HG02981 (cell line): ENCODE measurements at regions not wholly inside any gene's neighbourhood (a gene's known extent, or its start where the extent isn't known, plus 50 kb on each side); places are given as distances from the start of the nearest gene placed in this dataset.
"Not testable (repeated sequence)": the region's sequence is repeated elsewhere in the genome, so short reads cannot be mapped to it uniquely, and the experiment has no call there.

Experiments
- ATAC-seq: cut with Tn5 transposase; IDR thresholded peaks from one replicate; pipeline ENCODE4 v1.9.1; 2021; ENCODE audit warnings: mild to moderate bottlenecking, moderate library complexity; ENCODE audit not compliant: unreplicated experiment

DNA sequence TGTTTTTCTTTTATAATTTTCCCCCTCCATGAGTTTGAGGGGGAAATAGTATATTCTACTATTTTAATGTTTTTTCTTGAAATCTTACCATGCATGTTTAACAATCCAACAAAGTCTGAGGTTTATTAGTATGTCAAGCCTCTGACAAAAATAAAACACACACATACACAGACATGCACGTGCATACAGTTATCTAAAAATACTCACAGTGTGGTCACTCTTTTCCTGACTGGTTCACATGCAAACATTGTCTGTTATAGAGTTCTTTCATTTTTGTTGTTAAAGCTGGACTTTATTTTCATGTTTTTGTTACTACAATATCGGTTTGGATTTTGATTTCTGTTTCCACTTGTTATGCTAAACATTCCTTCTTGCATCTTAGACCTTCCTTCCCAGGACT is 236.6 kb downstream of the MFSD1 start:
- ATAC-seq, result no peak

DNA sequence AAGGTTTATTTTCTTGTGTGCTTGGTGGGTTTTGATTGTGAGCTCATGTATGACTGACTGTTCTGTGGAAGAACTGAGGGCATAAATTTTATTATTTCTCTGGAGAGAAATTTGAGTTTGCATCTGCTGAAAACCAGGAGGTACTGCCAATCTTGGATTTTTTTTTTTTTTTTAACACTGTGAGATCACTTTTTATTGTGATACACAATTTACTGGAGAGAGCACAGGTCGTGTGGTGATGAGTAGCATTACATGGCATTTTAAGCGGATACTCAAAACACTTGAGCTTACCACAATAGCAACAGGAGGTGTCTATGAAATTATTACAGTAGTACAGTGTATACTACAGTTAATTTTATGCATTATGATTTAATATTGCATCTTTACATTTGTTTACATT is 237.4 kb downstream of the MFSD1 start:
- no peak for ATAC-seq

DNA sequence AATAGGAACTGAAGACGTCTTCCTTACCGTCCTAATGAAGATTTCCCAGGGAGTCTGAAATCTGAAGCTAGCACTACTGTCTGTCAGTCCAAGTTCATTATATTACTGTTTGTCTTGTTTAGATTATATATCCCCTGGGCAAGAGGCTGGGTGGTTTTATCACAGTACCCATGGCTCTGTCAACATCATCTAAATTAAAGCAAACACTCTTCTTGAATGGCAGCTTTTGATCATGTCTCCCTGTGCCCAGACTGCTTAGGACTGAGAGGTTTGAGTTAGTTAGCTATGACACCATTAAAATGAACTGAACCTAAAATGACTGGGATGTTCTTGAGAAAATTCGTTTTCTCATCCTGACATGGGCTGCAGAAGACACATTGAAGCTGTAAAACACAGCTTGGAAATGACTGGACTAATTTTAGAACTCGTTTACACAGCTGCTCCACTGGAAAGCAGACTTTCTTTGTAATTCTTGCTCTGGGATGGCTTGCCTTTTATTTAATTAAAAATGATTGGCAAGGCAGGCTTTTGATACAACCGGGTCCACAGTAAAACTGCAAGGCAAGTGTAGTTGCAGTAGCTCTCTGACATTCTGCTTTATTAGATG is 243.5 kb downstream of the MFSD1 start:
- no peak for ATAC-seq

DNA sequence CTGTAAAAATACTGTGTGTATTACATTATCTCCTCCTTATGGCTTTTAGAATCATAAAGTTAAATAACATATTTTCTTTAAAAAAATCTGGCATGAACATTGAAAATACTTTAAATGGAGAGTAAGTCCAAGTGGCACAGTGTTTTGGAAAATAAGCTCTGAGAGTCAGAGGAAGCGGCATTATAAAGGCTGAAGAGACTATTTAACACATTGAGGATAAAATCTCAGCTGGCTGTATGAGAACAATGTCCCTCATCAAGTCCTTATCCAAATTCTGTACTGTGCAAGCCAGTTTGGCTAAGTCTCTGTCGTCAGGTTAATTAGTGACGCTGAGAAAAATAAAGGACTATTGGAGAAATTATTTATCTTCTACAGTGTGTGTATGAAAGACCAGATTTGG is 245.5 kb downstream of the MFSD1 start:
- no peak for ATAC-seq

DNA sequence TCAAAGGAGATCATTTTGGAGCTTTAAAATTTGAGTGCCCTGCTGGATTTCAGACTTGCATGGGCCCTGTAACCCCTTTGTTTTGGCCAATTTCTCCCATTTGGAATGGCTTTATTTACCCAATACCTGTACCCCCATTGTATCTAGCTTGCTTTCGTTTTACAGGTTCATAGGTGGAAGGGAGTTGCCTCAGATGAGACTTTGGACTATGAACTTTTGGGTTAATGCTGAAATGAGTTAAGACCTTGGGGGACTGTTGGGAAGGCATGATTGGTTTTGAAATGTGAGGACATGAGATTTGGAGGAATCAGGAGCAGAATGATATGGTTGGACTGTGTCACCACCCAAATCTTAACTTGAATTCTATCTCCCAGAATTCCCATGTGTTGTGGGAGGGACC is 250.6 kb downstream of the MFSD1 start:
- not testable (repeated sequence) for ATAC-seq

- no peak for ATAC-seq
These were observed 255.8 kb downstream of the MFSD1 start for GRCh38 chr3:159057621-159058020.

DNA sequence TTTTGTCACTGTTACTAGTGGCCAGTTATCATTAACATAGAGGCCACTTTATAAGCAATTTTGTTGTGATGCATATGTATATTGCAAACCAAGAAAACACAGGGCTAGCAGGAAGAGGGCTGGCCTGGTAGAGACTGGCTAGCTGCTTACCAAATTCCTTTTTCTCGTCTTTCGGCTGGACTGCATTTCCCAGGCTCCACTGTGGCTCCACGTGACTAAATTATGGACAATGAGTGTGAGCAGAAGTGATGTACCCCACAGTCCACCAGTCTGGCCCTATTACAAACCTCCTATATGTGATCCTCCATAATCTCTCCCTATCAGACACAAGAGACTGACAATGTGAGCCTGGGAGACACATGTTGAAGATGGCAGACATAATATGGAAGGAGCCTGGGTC is 257.0 kb downstream of the MFSD1 start:
- no peak for ATAC-seq

DNA sequence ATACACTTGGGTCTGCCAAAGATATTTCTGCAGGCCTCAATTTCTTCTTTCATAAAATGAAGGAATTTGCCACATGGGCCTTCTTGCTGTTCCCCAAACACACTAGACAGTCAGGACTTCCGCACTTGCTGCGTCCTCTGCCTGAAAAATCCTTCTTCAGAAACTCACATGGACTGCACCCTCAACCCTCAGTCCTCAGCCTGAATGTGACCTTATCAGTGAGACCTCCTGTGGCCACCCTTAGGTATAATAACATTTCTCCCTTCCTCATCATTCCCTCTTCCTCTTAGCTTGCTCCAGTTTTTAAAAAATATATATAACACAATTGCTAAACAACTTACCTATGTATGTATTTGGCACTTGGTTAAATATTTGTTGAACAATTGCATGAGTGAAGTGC is 257.5 kb downstream of the MFSD1 start:
- ATAC-seq, result no peak

- ATAC-seq, result no peak
These were observed 261.0 kb downstream of the MFSD1 start for GRCh38 chr3:159062734-159063410.

- ATAC-seq, result no peak
These were observed 267.2 kb downstream of the MFSD1 start, which contains the start of gene IQCJ for GRCh38 chr3:159069091-159069490. Gene IQCJ (plus strand): TSS chr3:159069319.

- ATAC-seq, result no peak
These were observed 268.1 kb downstream of the MFSD1 start for GRCh38 chr3:159069866-159070425.

- no peak for ATAC-seq
These were observed 273.2 kb downstream of the MFSD1 start for GRCh38 chr3:159074756-159075701.

DNA sequence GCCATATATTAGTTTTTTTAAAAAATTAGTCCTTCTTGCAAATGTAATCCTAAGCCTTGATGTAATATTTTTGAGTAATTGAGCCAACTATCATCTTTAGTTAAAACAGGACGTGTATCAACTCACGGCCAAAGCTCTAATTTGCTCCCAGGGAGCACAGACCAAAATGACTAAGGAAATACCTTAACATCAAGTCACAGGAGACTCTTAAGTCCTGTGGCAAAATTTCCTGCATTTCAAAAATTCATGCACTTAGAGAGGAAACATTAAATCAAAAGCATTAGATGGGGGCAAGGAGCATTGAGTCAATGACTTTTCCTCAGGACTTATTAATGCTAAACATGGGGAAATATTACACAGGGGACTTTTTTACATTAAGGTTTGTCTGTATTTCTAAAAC is 276.0 kb downstream of the MFSD1 start:
- no peak for ATAC-seq

GRCh38 chr3:159080256-159080655 is 278.4 kb downstream of the MFSD1 start:
- no peak for ATAC-seq

GRCh38 chr3:159080821-159081220 is 279.0 kb downstream of the MFSD1 start:
- ATAC-seq, result no peak

GRCh38 chr3:159082519-159082918 is 280.7 kb downstream of the MFSD1 start:
- no peak for ATAC-seq

GRCh38 chr3:159091936-159092335 is 290.1 kb downstream of the MFSD1 start:
- no peak for ATAC-seq

DNA sequence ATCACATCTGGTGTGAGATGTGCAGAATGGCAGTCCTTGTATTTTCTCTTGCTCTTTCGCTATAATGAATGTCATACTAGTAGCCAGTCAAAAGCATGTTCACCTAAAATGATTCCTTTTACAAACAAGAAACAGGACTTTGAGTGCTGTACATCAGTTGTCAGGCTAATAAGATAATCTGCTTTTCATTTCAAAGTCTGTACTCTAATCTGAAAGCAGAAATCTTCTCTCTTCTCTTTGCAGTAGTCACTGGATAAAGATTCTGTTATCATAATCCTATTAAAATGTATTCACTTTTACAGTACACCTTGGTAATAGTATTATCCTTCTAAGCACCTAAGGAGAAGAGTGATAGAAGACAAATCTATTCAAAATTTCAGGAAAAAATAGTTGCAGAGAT is 300.1 kb downstream of the MFSD1 start:
- ATAC-seq, result no peak

DNA sequence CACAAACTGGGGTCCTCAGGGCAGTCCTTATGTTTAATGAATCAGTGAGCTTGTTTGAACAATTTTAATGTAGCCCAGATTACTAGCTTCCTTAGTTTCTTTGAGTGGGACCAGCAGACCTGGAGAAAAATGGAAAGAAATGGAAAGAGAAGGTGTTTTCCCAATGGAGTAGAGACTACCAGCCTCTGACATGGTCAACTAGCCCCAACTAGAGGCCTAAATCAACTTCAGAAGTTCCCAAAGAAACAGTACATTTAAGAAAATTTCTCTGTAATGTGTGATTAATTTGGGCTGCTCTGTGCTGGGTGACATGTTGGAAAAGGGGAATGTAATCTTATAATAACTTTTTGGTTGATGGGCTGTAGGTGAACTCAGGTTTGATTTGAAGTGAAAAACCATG is 310.9 kb downstream of the MFSD1 start:
- no peak for ATAC-seq

GRCh38 chr3:159113221-159113875 is 311.5 kb downstream of the MFSD1 start:
- ATAC-seq, result no peak

DNA sequence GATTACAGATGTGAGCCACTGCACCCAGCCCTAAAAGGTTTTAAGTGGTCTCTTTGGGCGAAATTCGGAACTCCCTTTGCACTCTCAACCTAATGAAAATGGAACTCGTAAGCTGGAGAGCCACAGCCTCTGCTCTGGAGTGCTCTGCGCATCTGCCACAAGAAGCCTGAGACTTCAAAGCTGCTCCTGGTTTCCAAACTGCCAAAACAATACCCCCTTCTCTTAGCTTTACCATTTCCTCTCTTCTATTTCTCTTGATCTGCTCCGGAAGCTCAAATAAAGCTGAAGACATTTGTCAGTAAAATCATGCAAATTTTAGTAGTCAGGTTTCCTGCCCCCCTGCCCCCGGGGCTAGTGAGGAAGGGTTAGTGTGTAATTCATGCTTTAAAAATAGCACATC is 312.7 kb downstream of the MFSD1 start:
- ATAC-seq, result no peak
